Calu3 (cell line): ENCODE measurements at regions not wholly inside any gene's neighbourhood (a gene's known extent, or its start where the extent isn't known, plus 50 kb on each side); places are given as distances from the start of the nearest gene placed in this dataset.

Experiments used
- BruUV-seq: library from RNA; stranded (reverse); fragments of 400-500 nt; replicated peaks from 2 replicates; lab custom pipeline; 2021; lab: Mats Ljungman, UMichigan
- CTCF ChIA-PET: fragments of 300-600 bp; sonication (Branson Sonifier 250); formaldehyde crosslinking; loops from one replicate; lab custom pipeline; 2022; ENCODE audit warnings: antibody characterized with exemption; lab: Charles Lee
- DNase-seq: peaks from one replicate; pipeline ENCODE4 v3.0.0; 2022
- H3K27ac Mint-ChIP-seq: one replicate; pipeline ENCODE4 v1.8.0; 2022; ENCODE audit warnings: mixed read lengths; ENCODE audit not compliant: unreplicated experiment
- H3K27me3 Mint-ChIP-seq: one replicate; pipeline ENCODE4 v1.8.0; 2022; ENCODE audit warnings: mixed read lengths; ENCODE audit not compliant: unreplicated experiment
- H3K36me3 Mint-ChIP-seq: one replicate; pipeline ENCODE4 v1.8.0; 2022; ENCODE audit warnings: mild to moderate bottlenecking, moderate library complexity, mixed read lengths; ENCODE audit not compliant: insufficient read depth, unreplicated experiment
- H3K4me1 Mint-ChIP-seq: one replicate; pipeline ENCODE4 v1.8.0; 2022; ENCODE audit warnings: mild to moderate bottlenecking, low read depth, mixed read lengths; ENCODE audit not compliant: unreplicated experiment
- H3K4me3 Mint-ChIP-seq: one replicate; pipeline ENCODE4 v1.8.0; 2022; ENCODE audit warnings: mild to moderate bottlenecking, low read depth, moderate library complexity, mixed read lengths; ENCODE audit not compliant: unreplicated experiment
- H3K9me3 Mint-ChIP-seq: one replicate; pipeline ENCODE4 v1.8.0; 2022; ENCODE audit warnings: low read depth, mixed read lengths; ENCODE audit not compliant: unreplicated experiment
- CTCF ChIP-seq: fragments of 200-600 bp; IDR thresholded peaks from one replicate; pipeline ENCODE4 v1.8.0; 2022; ENCODE audit warnings: antibody characterized with exemption; ENCODE audit not compliant: unreplicated experiment
- intact Hi-C: fragments of 100-400 bp; cut with micrococcal nuclease; formaldehyde crosslinking; loops from one replicate; pipeline ENCODE4 v1.10.0; 2022; ENCODE audit not compliant: unreplicated experiment

GRCh38 chr10:57943701-57944100, 324.0 kb downstream of the IPMK start:
- Mint-ChIP-seq H3K27me3 (no peaks in the 10 kb centered on the region), H3K4me3 (no peak overlapping the region), H3K27ac (no peak overlapping the region), H3K9me3 (no peaks in the 10 kb centered on the region), H3K4me1 (no peaks in the 10 kb centered on the region), H3K36me3 (peaks cover 5% of the 10 kb centered on the region)
- CTCF ChIA-PET = no interaction called here
- no TSS peak for BruUV-seq
- intact Hi-C loops = no loop called here
- DNase-seq = no peak
- no peak for TF ChIP-seq CTCF

GRCh38 chr10:57925045-57925444, 342.6 kb downstream of the IPMK start:
- Mint-ChIP-seq H3K27ac (peak overlapping the region; percentile 38), H3K27me3 (no peaks in the 10 kb centered on the region), H3K9me3 (peaks cover 5% of the 10 kb centered on the region), H3K4me1 (peaks cover 46% of the 10 kb centered on the region), H3K4me3 (peak overlapping the region; percentile 9), H3K36me3 (no peaks in the 10 kb centered on the region)
- TF ChIP-seq CTCF = no peak
- intact Hi-C loops = loop anchor here (2.0 kb wide), 2 partner anchors 26 to 64 kb away; no protein-coding TSS in a partner anchor
- CTCF ChIA-PET = no interaction called here
- DNase-seq = peak; percentile 55
- no TSS peak for BruUV-seq

DNA sequence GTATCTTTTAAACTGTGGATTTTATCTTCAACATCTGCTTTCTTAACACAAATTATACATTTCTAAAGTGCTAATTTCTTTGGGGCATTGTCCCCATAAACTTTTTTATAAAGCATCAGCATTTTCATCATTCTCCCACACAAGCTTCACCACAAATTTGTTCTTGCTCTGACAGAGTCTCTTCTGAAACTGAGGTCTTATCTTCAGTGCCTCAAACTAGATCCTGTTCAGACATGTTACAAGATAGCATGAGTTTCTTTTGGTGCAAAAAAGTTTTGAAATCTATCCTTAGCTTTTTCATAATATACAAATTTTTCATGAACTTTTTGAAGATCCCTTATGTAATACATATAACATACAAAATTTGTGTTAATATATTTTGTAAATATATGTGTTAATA, 346.6 kb downstream of the IPMK start:
- BruUV-seq = no TSS peak
- H3K36me3 Mint-ChIP-seq = peaks cover 4% of the 10 kb centered on the region
- peak overlapping the region; percentile 99 for H3K27ac Mint-ChIP-seq
- no peak for TF ChIP-seq CTCF
- H3K4me3 Mint-ChIP-seq = peak overlapping the region; percentile 24
- CTCF ChIA-PET = no interaction called here
- H3K27me3 Mint-ChIP-seq = no peaks in the 10 kb centered on the region
- no peak for DNase-seq
- peaks cover 47% of the 10 kb centered on the region for H3K4me1 Mint-ChIP-seq
- H3K9me3 Mint-ChIP-seq = no peaks in the 10 kb centered on the region
- intact Hi-C loops = no loop called here

DNA sequence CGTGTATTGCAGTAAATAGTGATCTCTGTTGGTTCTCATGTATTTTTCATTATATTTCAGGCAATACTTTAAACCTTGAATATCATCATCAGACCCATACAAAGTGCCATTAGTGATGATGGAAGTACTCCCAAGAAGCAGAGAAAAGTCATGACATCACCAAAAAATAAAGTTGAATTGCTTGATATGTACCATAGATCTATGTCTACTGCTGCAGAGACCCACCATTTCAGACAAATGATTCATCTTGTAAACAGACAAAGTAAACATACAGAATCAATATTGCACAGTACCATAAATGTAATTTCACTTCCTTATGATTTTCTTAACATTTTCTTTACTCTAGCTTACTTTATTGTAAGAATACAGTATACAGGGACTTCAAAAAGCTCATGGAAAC, 347.8 kb downstream of the IPMK start:
- peaks cover 45% of the 10 kb centered on the region for H3K4me1 Mint-ChIP-seq
- CTCF ChIA-PET = interaction anchor here (0.5 kb wide), 1 partner anchor 25 kb away, joined by 6 read pairs; no protein-coding TSS in a partner anchor
- intact Hi-C loops = no loop called here
- no TSS peak for BruUV-seq
- H3K27ac Mint-ChIP-seq = peak overlapping the region; percentile 99
- no peaks in the 10 kb centered on the region for H3K27me3 Mint-ChIP-seq
- TF ChIP-seq CTCF = no peak
- no peaks in the 10 kb centered on the region for H3K9me3 Mint-ChIP-seq
- H3K36me3 Mint-ChIP-seq = peaks cover 4% of the 10 kb centered on the region
- H3K4me3 Mint-ChIP-seq = no peak overlapping the region
- DNase-seq = no peak
